ENCODE measurements at regions not wholly inside any gene's neighbourhood (a gene's known extent, or its start where the extent isn't known, plus 50 kb on each side); places are given as distances from the start of the nearest gene placed in this dataset.
A peak's percentile ranks its signal among the peaks of the same experiment; 100 is the strongest.
"Not testable (repeated sequence)": the region's sequence is repeated elsewhere in the genome, so short reads cannot be mapped to it uniquely, and the experiment has no call there.

DNA sequence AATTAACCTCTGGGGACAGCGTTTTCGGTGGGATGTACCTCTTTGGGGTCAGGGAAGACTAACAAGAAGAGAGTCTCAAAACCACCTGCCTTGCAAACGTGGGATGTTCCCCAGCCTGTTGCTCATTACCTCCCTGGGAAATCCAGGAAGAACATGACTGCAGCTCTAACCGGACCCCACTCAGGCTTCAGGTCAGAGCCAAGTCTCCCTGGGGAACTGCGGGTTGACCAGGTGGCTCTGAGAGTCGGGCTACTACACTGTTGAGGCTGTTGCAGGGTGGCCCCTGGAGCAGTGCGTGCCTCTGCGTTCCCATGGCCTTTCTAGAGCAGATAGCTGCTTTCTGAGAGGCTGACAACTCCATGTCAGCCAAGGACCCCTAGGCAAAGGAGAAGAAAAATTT lies 309.1 kb downstream of the FOXL1 start:
- 81% methylated on average over 8 of the region's 8 CpGs for WGBS
- no peak for DNase-seq (ENCODE audit: low read depth in 6 of 9, low spot score in 9 of 9)
- no peaks in the 10 kb centered on the region for H3K9me3 ChIP-seq (ENCODE audit: control insufficient read depth in 2 of 2, insufficient read depth in 1 of 2, low read length in 1 of 2)
- H3K27ac ChIP-seq (ENCODE audit: low read depth in 1 of 2, low read length in 1 of 2): no peak overlapping the region
- H3K4me1 ChIP-seq (ENCODE audit: control insufficient read depth in 2 of 2, insufficient read depth in 2 of 2, low read length in 2 of 2): peaks cover 0 to 10% of the 10 kb centered on the region in 2 donors
- no peaks in the 10 kb centered on the region for H3K36me3 ChIP-seq (ENCODE audit: control insufficient read depth in 2 of 2, insufficient read depth in 2 of 2, low read length in 1 of 2)
- H3K27me3 ChIP-seq (ENCODE audit: control insufficient read depth in 2 of 2, insufficient read depth in 1 of 2, low read length in 1 of 2): peaks cover 0 to 2% of the 10 kb centered on the region in 2 donors
- no peak overlapping the region for H3K4me3 ChIP-seq (ENCODE audit: low read length in 2 of 2)

DNA sequence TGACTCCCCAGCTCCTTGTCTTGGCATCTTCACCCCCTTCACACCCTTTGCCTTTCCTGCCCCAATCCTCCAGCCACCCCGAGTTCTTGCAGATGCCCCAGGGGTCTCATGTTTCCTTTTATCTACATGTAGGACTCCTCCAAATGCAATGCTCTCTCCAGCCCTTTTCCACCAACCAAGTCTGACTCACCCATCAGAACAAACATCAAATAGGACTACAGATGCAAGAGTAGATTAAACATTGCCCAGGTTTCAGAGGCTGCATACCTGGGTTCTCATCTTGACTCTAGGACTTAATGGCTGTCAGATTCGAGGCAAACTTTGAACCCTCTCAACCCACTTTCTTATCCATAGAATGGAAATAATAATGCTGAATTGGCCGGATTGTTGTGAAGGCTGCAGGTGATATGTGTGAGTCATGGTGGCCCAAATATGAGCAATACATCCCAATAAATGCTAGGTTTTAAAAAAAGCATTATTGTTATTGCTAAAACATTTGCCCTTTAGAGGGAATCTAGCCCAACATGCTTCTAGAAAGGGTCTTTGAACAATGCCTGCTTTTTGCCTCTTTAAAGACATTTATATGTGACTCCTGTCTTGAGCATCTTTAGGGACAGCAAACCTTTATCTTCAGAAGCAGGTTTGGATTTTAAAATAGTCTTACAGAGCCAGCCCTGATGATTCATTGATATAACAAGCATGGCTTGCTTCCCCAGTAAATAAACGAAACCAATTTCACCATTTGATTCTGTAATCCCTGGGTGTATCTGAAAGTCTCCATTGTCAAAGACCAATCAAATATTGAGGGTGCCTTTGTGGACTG lies 310.1 kb downstream of the FOXL1 start:
- H3K27me3 ChIP-seq (ENCODE audit: control insufficient read depth in 2 of 2, insufficient read depth in 1 of 2, low read length in 1 of 2): no peaks in the 10 kb centered on the region
- no peak overlapping the region for H3K4me3 ChIP-seq (ENCODE audit: low read length in 2 of 2)

DNA sequence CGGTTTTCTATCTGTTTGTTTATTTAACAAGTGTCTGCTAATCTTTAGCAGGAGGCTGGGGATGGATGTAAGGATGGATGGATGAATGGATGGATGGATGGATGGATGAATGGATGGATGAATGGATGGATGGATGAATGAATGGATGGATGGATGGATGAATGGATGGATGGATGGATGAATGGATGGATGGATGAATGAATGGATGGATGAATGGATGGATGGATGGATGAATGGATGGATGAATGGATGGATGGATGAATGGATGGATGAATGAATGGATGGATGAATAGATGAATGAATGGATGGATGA lies 310.7 kb downstream of the FOXL1 start:
- H3K27ac ChIP-seq (ENCODE audit: low read depth in 1 of 2, low read length in 1 of 2); H3K9me3 ChIP-seq (ENCODE audit: control insufficient read depth in 2 of 2, insufficient read depth in 1 of 2, low read length in 1 of 2); DNase-seq (ENCODE audit: low read depth in 6 of 9, low spot score in 9 of 9); H3K36me3 ChIP-seq (ENCODE audit: control insufficient read depth in 2 of 2, insufficient read depth in 2 of 2, low read length in 1 of 2); H3K4me1 ChIP-seq (ENCODE audit: control insufficient read depth in 2 of 2, insufficient read depth in 2 of 2, low read length in 2 of 2); H3K4me3 ChIP-seq (ENCODE audit: low read length in 2 of 2); H3K27me3 ChIP-seq (ENCODE audit: control insufficient read depth in 2 of 2, insufficient read depth in 1 of 2, low read length in 1 of 2): not testable (repeated sequence)
- 81% methylated on average over 1 of the region's 1 CpG for WGBS

More for the DNA sequence above, 310.1 kb downstream of the FOXL1 start:
- Histone ChIP-seq H3K4me1 (ENCODE audit: control insufficient read depth in 2 of 2, insufficient read depth in 2 of 2, low read length in 2 of 2) (peaks cover 0 to 9% of the 10 kb centered on the region in 2 donors), H3K36me3 (ENCODE audit: control insufficient read depth in 2 of 2, insufficient read depth in 2 of 2, low read length in 1 of 2) (no peaks in the 10 kb centered on the region), H3K27ac (ENCODE audit: low read depth in 1 of 2, low read length in 1 of 2) (no peak overlapping the region), H3K9me3 (ENCODE audit: control insufficient read depth in 2 of 2, insufficient read depth in 1 of 2, low read length in 1 of 2) (no peaks in the 10 kb centered on the region)
- WGBS: 83% methylated on average over 4 of the region's 4 CpGs
- DNase-seq (ENCODE audit: low read depth in 6 of 9, low spot score in 9 of 9): no peak

DNA sequence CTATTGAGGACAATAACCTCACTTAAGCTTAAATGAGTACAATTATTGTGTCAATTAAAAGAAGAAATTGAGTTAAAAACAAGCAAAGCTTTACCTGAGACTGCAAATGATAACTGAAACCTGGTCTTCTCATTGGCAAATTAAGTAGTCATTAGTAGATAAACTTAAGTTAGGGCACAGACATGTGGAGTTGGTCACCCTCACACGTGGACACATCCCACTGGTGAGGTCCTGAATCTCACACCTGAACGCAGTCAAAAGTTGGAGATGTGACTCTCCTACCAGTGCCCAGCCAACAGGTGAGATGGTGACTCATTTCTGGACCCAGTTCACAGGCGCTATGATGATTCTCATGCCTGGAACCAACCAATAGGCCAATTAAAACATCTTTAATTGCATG lies 311.6 kb downstream of the FOXL1 start:
- Histone ChIP-seq H3K4me1 (ENCODE audit: control insufficient read depth in 2 of 2, insufficient read depth in 2 of 2, low read length in 2 of 2) (peaks cover 0 to 9% of the 10 kb centered on the region in 2 donors), H3K9me3 (ENCODE audit: control insufficient read depth in 2 of 2, insufficient read depth in 1 of 2, low read length in 1 of 2) (no peaks in the 10 kb centered on the region), H3K27ac (ENCODE audit: low read depth in 1 of 2, low read length in 1 of 2) (no peak overlapping the region), H3K4me3 (ENCODE audit: low read length in 2 of 2) (no peak overlapping the region), H3K27me3 (ENCODE audit: control insufficient read depth in 2 of 2, insufficient read depth in 1 of 2, low read length in 1 of 2) (no peaks in the 10 kb centered on the region), H3K36me3 (ENCODE audit: control insufficient read depth in 2 of 2, insufficient read depth in 2 of 2, low read length in 1 of 2) (no peaks in the 10 kb centered on the region)
- no peak for DNase-seq (ENCODE audit: low read depth in 6 of 9, low spot score in 9 of 9)
- 92% methylated on average over 3 of the region's 3 CpGs for WGBS

DNA sequence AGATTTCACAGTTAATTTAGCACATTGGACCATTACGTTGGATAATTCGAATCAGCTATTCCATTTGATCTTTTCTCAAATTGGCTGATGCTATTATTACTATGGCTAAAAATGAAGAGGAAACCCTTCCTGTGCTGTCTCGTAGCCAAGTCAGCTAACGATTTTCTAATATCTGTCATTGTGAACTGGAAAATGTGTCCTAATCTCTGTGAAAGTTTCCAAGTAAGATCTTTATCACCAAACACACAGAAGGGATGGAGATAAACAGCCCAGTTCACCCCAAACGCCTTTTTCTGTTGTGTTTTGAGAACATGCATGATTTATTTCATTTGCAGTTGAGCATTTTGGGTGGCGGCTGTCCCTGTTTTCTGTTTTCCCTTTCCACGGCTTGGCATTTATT lies 312.8 kb downstream of the FOXL1 start:
- Histone ChIP-seq H3K36me3 (ENCODE audit: control insufficient read depth in 2 of 2, insufficient read depth in 2 of 2, low read length in 1 of 2) (no peaks in the 10 kb centered on the region), H3K27me3 (ENCODE audit: control insufficient read depth in 2 of 2, insufficient read depth in 1 of 2, low read length in 1 of 2) (no peaks in the 10 kb centered on the region), H3K27ac (ENCODE audit: low read depth in 1 of 2, low read length in 1 of 2) (no peak overlapping the region), H3K9me3 (ENCODE audit: control insufficient read depth in 2 of 2, insufficient read depth in 1 of 2, low read length in 1 of 2) (no peaks in the 10 kb centered on the region), H3K4me3 (ENCODE audit: low read length in 2 of 2) (no peak overlapping the region), H3K4me1 (ENCODE audit: control insufficient read depth in 2 of 2, insufficient read depth in 2 of 2, low read length in 2 of 2) (peaks cover 0 to 9% of the 10 kb centered on the region in 2 donors)
- no peak for DNase-seq (ENCODE audit: low read depth in 6 of 9, low spot score in 9 of 9)
- 73% methylated on average over 7 of the region's 7 CpGs for WGBS

DNA sequence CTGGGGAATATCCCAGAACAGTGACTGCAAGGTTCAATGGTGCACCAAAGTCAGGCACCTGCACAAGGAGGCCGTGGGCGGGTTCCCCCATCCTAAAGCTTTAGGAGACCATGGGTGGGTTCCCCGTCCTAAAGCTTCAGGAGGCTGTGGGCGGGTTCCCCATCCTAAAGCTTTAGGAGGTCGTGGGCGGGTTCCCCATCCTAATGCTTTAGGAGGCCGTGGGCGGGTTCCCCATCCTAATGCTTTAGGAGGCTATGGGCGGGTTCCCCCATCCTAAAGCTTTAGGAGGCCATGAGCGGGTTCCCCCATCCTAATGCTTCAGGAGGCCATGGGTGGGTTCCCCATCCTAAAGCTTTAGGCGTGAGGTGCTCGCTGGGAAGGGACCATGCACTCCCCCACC lies 313.3 kb downstream of the FOXL1 start:
- Histone ChIP-seq H3K27me3 (ENCODE audit: control insufficient read depth in 2 of 2, insufficient read depth in 1 of 2, low read length in 1 of 2) (no peaks in the 10 kb centered on the region), H3K36me3 (ENCODE audit: control insufficient read depth in 2 of 2, insufficient read depth in 2 of 2, low read length in 1 of 2) (no peaks in the 10 kb centered on the region), H3K4me1 (ENCODE audit: control insufficient read depth in 2 of 2, insufficient read depth in 2 of 2, low read length in 2 of 2) (peaks cover 0 to 9% of the 10 kb centered on the region in 2 donors), H3K9me3 (ENCODE audit: control insufficient read depth in 2 of 2, insufficient read depth in 1 of 2, low read length in 1 of 2) (no peaks in the 10 kb centered on the region), H3K4me3 (ENCODE audit: low read length in 2 of 2) (no peak overlapping the region), H3K27ac (ENCODE audit: low read depth in 1 of 2, low read length in 1 of 2) (no peak overlapping the region)
- WGBS: 97% methylated on average over 12 of the region's 12 CpGs
- no peak for DNase-seq (ENCODE audit: low read depth in 6 of 9, low spot score in 9 of 9)

DNA sequence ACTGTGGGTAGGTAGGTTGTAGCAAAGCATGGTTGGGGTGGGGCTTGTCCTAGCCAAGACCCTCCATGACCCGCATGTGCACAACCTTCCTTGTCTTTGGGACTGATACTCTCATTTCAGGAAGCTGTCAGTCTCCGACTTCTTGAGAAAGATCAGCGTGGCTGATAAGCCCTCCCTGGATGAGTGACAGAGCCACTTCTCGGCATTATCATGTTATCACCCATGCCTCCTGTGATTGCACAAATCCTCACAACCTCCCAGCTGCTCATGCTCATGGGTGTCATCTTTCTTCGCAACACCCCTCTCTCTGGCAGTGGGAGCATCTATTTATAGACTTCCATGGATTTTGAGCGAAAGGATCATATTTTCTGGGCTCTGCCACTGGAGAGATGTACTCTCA lies 314.2 kb downstream of the FOXL1 start:
- Histone ChIP-seq H3K27ac (ENCODE audit: low read depth in 1 of 2, low read length in 1 of 2) (no peak overlapping the region), H3K4me3 (ENCODE audit: low read length in 2 of 2) (no peak overlapping the region), H3K27me3 (ENCODE audit: control insufficient read depth in 2 of 2, insufficient read depth in 1 of 2, low read length in 1 of 2) (no peaks in the 10 kb centered on the region), H3K4me1 (ENCODE audit: control insufficient read depth in 2 of 2, insufficient read depth in 2 of 2, low read length in 2 of 2) (peaks cover 0 to 9% of the 10 kb centered on the region in 2 donors), H3K9me3 (ENCODE audit: control insufficient read depth in 2 of 2, insufficient read depth in 1 of 2, low read length in 1 of 2) (no peaks in the 10 kb centered on the region), H3K36me3 (ENCODE audit: control insufficient read depth in 2 of 2, insufficient read depth in 2 of 2, low read length in 1 of 2) (no peaks in the 10 kb centered on the region)
- WGBS: 62% methylated on average over 6 of the region's 6 CpGs
- peak in 2 of 9 donors; percentile 8 to 12 for DNase-seq (ENCODE audit: low read depth in 6 of 9, low spot score in 9 of 9)

DNA sequence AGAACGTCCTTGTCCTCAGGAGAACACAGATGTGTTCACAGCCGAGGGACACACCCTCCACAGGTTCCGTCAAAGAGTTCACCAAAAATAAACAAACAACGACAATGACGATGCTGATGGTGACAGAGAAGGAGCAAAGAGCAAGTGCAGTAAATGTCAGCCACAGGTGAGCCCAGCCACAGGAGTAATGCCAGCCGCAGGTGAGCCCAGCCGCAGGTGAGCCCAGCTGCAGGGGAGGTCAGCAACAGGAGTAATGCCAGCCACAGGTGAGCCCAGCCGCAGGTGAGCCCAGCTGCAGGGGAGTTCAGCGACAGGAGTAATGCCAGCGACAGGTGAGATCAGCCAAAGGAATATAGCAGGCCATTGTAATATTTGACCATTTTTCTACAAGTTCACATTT lies 315.2 kb downstream of the FOXL1 start:
- H3K27ac ChIP-seq (ENCODE audit: low read depth in 1 of 2, low read length in 1 of 2): no peak overlapping the region
- no peak overlapping the region for H3K4me3 ChIP-seq (ENCODE audit: low read length in 2 of 2)
- WGBS: 91% methylated on average over 10 of the region's 10 CpGs
- H3K27me3 ChIP-seq (ENCODE audit: control insufficient read depth in 2 of 2, insufficient read depth in 1 of 2, low read length in 1 of 2): no peaks in the 10 kb centered on the region
- H3K4me1 ChIP-seq (ENCODE audit: control insufficient read depth in 2 of 2, insufficient read depth in 2 of 2, low read length in 2 of 2): peaks cover 0 to 9% of the 10 kb centered on the region in 2 donors
- H3K36me3 ChIP-seq (ENCODE audit: control insufficient read depth in 2 of 2, insufficient read depth in 2 of 2, low read length in 1 of 2): no peaks in the 10 kb centered on the region
- H3K9me3 ChIP-seq (ENCODE audit: control insufficient read depth in 2 of 2, insufficient read depth in 1 of 2, low read length in 1 of 2): no peaks in the 10 kb centered on the region
- DNase-seq (ENCODE audit: low read depth in 6 of 9, low spot score in 9 of 9): no peak

DNA sequence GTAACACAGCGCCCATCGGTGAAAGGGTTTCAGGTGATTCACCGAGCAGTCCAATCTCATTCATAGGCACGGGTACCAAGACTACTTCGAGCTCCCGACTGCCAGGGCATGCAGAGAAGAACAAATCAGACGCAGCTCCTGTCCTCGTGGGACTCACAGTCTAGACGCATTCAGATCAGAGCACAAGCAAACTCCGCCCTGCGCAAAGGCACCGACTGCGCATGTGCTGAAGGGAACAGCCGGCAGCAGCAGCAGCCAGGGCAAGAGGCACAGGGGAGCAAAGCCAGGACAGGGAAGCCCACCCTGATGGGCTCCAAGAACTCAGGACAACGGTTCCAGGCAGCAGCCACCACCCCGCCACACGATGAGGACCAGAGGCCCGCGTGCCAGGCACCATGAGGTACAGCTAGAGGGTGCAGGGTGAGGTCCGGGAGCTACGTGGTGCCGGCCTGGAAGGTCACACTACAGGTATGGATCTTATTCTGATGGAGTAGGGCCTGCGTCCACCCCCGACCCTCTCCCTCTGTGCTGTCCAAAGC lies 315.7 kb downstream of the FOXL1 start:
- Histone ChIP-seq H3K27me3 (ENCODE audit: control insufficient read depth in 2 of 2, insufficient read depth in 1 of 2, low read length in 1 of 2) (no peaks in the 10 kb centered on the region), H3K27ac (ENCODE audit: low read depth in 1 of 2, low read length in 1 of 2) (no peak overlapping the region), H3K9me3 (ENCODE audit: control insufficient read depth in 2 of 2, insufficient read depth in 1 of 2, low read length in 1 of 2) (no peaks in the 10 kb centered on the region), H3K36me3 (ENCODE audit: control insufficient read depth in 2 of 2, insufficient read depth in 2 of 2, low read length in 1 of 2) (no peaks in the 10 kb centered on the region), H3K4me1 (ENCODE audit: control insufficient read depth in 2 of 2, insufficient read depth in 2 of 2, low read length in 2 of 2) (peaks cover 0 to 12% of the 10 kb centered on the region in 2 donors), H3K4me3 (ENCODE audit: low read length in 2 of 2) (no peak overlapping the region)
- 92% methylated on average over 24 of the region's 24 CpGs for WGBS
- no peak for DNase-seq (ENCODE audit: low read depth in 6 of 9, low spot score in 9 of 9)

Measured in thymus (tissue), 11 donors.